ENCODE measurements at regions not wholly inside any gene's neighbourhood (a gene's known extent, or its start where the extent isn't known, plus 50 kb on each side); places are given as distances from the start of the nearest gene placed in this dataset.
A peak's percentile ranks its signal among the peaks of the same experiment; 100 is the strongest.

DNA sequence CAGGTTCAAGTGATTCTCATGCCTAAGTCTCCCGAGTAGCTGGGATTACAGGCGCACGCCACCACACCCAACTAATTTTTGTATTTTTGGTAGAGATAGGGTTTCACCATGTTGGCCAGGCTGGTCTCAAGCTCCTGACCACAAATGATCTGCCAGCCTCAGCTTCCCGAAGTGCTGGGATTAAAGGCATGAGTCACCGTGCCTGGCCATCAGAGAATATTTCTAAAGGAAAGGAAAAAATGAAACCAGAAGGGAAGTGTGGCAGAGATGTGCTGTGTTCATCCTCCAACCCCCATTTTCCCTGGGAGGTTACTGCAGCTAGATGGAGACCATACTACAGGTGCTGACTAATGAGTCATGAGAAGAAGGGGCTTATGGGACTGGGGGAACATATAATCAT, 964.1 kb downstream of the TTLL7 start:
- DNase-seq (ENCODE audit: low read depth in 2 of 2), result peak in 1 of 2 donors; percentile 2

DNA sequence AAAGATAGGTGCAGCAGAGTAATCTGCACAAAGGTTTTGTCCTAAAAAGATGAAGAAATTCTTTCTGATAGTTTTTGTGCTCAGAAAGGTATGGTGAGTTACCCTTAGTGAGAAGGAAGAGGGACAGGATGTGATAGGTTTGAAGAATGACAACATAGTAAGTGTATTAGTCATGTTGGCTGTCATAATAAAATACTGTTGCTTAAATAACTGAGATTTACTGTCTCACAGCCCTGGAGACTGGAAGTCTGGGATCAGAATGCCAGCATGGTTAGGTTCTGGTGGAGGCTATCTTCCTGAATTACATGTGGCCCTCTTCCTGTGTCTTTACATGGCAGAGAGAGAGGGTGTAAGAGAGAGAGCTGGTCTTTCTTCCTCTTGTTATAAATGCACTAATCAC, 965.2 kb downstream of the TTLL7 start:
- peak in 1 of 2 donors; percentile 38 for DNase-seq (ENCODE audit: low read depth in 2 of 2)

DNA sequence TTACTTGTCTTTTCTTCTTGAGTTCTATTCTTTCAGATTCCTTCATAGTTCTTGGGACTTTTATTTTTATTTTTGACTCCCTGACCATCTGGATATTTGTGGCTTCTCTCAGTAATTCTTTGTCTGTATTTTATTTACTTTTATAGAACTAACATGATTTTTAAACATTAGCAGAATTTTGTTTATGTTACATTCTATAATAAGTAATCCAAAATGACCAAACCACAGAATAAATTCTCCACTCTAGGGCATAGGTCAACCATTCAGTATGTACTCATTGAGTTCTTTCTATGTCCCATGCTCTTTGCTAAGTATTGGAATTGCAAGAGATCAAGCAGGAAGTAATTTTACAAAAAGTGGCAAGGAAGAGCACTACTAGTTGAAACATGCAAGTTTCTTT, 969.0 kb downstream of the TTLL7 start:
- no peak for DNase-seq (ENCODE audit: low read depth in 2 of 2)

DNA sequence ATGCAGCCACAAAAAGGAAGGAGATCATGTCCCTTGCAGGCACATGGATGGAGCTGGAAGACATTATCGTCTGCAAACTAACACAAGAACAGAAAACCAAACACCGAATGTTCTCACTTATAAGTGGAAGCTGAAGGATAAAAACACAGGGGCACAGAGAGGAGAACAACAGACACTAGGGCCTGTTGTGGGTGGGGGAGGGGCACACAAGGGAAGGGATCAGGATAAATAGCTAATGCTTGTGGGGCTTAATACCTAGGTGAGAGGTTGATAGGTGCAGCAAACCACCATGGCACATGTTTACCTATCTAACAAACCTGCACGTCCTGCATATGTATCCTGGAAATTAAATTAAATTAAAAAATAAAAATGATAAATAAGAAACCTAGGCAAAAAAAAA, 969.9 kb downstream of the TTLL7 start:
- no peak for DNase-seq (ENCODE audit: low read depth in 2 of 2)

DNA sequence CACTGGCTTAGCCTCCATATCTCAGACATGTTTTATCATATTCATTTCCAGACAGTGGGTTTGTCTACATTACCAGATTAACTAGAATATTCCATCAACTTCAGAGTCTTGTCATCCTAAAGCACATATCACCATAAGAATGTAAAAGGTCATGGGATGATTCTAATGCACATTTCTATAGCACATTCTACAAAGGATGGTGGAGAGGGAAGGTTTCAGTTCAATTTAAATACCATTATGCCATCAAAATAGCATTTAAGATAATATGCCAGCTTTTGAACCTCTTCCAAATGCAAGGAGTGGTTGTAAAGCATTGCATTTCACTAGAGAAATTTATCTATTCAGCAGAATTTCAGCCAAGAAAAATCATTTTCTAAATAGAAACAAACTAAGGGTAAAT, 970.5 kb downstream of the TTLL7 start:
- DNase-seq (ENCODE audit: low read depth in 2 of 2), result no peak

DNA sequence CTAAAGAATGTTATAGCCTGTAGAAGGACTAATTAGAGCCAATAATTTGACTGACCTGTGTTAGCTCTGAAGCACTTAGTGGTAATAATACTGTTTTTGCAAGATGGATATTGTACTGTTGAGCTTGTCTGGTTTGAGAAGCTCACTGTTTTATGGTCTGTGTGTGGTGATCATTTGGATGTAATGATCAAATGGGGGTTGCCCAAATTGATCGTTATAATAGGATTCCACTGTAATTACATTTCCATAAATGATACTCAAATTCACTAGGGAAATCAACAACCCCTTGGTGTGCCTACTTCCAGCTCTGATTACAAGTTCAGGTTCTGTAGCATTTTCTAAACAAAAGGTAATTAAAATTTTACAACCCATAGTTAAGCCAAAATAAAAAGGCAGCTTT, 971.4 kb downstream of the TTLL7 start:
- no peak for DNase-seq (ENCODE audit: low read depth in 2 of 2)

DNA sequence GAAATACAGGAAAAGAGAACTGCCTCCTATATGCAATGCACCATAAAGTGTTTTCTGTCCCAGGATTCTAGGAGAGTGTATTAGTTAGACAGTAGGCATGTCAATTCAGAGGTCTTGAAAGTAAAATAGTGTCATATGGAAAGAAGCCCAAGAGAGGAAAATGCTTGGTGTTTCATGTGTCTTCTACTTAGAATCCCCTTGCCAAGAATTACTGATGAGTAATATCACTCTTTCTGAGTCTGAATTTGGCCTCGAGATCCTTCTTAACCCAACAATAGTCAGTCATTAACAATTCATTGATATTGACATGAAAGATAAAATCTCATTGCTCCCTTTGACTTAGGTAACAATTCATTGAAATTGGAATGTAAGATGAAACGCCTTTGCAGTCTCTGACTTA, 972.2 kb downstream of the TTLL7 start:
- DNase-seq (ENCODE audit: low read depth in 2 of 2), result no peak

DNA sequence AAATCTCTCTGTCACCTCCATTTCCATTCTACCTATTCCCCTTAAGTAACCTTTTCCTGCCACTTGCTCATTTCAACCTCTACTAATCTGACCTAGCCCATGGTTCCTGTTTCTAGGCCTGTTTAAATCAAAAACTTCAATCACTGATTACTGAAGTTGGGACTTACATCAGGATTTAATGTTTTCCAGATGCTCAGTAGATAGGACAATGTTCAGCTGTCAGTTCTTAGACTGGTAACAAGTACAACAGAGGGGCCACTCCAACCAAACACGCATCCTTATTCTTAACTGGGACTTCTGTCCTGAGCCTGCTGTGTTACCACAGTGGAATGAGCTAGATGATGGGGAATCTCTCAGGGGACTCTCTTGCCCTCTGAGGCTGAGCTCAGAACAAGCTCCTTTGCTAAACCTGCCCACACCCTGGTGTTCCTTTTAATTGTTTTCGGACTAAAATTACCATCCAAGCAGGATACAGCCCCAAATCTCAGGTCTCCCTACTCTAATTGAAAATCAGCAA, 974.6 kb downstream of the TTLL7 start:
- DNase-seq (ENCODE audit: low read depth in 2 of 2), result no peak

DNA sequence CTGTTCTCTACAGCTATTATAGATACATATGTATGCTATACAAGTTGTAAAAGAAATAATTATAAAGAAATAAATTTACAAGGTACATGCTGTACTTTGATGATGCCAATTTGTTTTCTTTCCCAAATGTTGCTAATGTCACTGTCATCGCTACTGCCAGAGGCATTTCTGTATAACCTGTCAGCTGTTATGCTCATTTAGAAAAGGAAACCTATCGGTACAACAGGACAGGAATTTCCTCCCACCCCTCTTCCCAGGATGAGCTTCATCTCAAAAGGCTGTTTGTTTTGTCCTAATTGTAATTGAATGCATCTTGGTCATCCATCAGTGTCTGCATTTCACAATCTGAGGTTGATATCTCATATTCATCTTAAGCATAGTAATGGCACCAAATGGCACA, 975.7 kb downstream of the TTLL7 start:
- no peak for DNase-seq (ENCODE audit: low read depth in 2 of 2)

DNA sequence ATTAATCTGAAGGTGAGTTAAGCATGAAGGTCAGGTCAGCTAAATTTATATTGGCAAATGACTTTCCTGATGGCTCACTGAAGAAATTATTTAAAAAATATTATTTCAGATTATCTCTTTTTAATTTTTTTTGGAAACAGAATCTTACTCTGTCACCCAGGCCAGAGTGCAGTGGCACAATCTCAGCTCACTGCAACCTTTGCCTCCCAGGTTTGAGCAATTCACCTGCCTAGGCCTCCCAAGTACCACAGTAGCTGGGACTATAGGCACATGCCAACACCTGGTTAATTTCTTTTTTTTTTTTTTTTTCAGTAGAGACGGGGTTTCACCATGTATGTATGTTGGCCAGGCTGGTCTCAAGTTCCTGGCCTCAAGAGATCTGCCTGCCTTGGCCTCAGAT, 976.7 kb downstream of the TTLL7 start:
- DNase-seq (ENCODE audit: low read depth in 2 of 2), result no peak

DNA sequence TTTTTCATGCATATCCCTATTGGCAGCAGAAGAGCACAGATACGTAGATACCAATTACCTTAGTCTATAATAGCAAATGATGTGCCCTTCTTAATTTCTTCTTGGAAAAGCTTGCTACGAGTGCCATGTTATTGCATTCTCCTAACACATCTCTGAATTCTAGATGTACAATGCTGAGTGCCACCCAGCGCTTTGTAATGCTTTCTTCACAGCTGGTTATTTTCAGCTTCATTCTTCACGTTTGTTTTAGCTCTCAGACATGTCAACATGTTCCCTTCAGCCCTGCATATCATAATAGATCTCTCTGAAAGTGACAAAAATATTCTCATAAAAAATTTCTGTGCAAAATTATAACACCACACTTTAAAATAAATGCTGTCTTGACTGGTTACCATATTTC, 981.2 kb downstream of the TTLL7 start:
- no peak for DNase-seq (ENCODE audit: low read depth in 2 of 2)

DNA sequence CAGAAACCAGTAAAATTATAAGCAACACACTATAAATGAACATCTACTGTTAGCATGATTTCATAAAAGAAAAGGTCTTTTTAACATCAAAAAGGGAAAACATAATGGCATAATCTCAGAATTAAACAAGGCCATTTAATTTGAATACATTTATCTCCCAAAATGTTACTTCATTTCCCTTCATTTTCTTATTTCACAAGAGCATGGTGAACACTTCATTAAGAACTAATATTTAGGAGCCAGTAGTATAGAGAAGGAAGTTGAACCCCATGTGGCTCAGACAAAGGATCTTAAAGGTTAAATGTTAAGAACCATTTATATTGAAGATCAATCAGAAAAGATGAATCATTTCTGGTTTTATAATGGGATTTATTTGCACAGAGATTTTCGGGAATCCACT, 981.7 kb downstream of the TTLL7 start:
- DNase-seq (ENCODE audit: low read depth in 2 of 2), result no peak

DNA sequence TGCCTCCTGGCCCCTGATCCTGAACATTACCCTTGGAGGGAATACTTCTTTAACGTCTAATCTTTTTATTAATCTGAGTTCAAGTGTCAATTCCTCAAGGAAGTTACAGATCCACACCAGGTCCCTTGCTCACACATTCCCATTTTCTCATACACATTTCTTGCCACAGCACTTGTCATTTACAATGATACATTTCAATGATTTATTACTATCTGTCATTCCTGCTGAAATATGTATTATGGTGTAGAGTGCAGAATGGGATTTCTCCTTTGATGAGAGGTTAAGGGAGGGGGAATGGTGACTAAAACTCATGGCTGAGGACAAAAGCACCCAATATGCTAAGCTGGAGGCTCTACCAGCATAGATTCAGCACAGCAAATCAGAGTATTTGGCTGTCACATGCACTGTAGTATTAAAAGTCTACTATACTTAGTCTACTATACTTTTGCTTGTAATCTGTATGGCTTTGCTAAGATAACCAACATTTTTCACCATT, 982.5 kb downstream of the TTLL7 start:
- no peak for DNase-seq (ENCODE audit: low read depth in 2 of 2)

DNA sequence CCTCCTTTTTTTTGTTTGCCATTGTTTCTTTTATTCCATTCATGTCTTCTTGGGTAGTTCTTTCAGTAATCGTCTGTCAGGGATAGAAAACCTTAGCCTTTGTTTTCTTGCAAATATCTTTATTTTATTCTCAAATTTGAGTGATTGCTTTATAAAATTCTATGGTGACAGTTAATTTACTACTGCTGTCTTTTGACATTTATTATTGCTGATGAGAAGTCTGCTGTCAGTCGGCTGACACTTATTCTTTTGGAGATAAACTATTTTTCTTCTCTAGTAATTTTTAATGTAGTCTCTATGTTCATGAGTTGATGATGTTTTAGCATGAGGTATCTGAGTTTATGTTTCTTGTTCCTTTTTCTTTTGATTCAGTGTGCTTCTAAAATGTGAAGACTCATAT, 983.8 kb downstream of the TTLL7 start:
- no peak for DNase-seq (ENCODE audit: low read depth in 2 of 2)

DNA sequence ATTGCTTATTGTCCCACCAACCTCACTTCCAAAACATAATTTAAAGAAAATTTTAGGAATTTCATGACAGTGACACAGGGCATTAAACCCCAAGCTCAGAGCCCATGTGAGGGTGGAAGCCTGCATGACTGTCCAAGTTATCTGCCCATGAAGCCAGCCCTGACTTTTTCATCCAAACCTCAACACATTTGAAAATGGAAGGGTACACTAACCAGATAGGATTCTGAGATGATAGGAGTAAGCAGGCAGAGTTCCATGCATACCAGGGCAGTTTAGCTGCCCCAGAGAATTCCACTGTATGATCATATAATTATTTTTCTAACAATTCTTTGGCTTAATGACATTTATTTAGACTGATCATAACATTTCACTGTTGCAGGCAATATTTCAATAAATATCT, 986.0 kb downstream of the TTLL7 start:
- DNase-seq (ENCODE audit: low read depth in 2 of 2), result no peak

DNA sequence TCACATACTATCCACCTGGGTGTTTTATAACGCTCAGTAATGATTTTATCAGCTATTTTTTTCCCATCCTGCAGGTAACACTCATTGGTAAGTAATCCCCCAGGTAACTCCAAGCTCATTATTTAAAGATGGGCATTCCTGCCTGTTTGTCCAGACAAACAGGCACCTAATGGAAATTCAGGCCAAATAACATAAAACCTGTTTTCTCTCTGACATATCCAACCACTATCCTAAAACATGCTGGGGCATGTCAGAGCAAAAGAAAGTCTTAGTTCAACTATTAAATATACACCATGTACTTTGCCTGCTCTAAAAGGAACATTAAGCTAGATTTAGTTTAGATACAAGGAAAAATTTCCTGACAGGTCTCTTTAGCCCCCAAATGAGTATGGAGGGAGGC, 987.7 kb downstream of the TTLL7 start:
- no peak for DNase-seq (ENCODE audit: low read depth in 2 of 2)

DNA sequence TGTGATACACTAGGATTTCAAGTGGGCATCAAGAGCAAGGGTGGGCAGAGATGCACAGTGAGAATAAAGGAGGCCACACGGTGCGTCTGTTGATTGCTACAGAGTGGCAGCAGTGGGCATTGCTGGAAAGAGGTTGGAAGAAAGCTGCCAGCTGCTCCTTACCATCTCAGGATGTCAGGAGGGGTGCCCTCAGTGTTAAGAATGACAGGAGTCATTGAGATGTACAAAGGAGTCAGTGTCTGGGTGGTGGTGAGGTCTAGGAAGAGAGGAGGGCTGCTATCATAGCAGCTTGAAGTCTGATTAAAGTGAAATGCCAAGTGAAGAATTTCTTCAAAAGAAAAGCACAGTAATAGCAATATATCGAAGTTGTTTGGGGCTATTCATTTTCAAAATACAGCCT, 992.7 kb downstream of the TTLL7 start:
- no peak for DNase-seq (ENCODE audit: low read depth in 2 of 2)

DNA sequence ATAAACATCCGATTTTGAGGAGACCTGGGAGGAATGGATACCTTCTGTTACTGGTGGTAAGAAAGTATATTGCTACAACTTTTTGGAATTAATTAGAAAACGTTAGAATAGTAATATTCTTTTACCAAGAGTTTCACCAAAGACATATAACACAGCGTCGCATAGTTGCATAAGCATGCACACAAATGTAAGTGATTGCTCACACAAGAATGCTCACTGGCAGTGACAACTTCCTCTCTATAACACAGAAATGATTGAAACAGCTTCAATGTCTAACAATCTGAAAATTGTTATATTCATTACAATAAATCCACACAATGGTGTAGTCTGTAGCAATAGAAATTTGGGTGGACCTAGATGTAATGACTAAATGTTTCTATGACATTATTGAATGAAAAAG, 998.6 kb downstream of the TTLL7 start:
- DNase-seq (ENCODE audit: low read depth in 2 of 2), result no peak

DNA sequence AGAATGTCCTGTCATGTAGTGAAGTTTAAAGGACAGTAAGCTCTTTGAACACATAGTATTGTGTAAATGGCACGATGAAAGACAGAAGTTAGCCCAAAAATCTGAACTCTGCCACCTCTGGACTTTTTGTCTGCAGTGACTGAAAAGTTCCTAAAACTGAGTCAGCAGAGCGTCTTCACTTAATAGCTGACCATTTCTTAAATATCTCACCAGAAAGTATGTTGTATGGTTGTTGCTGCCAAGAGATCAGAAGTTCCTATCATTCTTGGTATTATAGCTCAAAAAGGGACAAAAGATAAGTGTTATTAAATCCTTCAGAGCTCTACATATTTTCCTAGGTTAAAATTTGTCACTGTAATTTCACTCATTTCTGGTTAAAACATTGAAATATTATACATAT, 1003.0 kb downstream of the TTLL7 start:
- no peak for DNase-seq (ENCODE audit: low read depth in 2 of 2)

DNA sequence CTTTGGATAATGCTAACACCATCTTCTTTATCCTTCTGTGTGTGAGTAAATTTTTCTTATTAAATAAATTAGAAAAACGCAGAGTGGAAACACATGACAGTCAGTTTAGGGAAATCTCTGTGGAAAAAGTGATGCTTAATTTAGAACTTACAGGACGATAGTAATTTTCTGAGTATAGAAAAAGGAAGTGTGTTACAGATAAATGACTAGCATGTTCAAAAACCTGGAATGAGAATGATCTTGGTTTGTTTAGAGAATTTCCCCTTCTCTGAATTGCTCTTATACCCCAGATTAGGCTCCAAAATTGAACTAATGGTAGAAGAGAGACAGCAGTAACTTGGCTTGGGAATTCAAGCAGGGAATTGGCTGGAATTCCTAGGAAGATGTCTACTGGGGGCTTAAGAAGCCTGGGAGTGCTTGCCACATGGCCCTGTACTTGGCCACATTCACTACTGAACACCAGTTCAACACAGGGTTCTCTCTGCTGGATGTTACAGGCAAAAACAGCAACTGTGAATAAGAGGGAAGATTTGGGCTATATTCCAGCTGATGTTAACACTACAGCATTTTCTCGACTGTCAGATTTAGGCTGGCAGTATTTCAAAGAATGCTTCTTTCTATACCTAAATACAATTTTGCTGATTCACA, 1004.2 kb downstream of the TTLL7 start:
- no peak for DNase-seq (ENCODE audit: low read depth in 2 of 2)

DNA sequence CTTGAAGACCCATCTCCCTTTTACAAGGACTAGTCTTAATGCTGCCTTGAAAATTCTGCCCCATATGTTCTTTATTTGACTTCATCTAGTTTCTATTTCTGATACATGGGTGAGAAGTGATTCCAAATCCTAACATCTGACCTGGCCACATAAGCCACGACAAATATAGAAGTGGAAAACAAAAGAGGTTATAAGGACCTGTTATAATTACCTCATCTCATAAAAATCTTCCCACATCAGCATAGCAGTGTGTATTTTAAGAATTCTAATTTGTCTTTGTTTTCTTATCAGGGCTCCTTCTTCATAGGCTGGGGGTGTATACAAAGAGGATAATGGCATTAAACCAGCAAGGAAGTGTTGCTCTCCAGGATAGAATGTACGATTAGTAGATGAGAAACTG, 1007.4 kb downstream of the TTLL7 start:
- DNase-seq (ENCODE audit: low read depth in 2 of 2), result no peak

DNA sequence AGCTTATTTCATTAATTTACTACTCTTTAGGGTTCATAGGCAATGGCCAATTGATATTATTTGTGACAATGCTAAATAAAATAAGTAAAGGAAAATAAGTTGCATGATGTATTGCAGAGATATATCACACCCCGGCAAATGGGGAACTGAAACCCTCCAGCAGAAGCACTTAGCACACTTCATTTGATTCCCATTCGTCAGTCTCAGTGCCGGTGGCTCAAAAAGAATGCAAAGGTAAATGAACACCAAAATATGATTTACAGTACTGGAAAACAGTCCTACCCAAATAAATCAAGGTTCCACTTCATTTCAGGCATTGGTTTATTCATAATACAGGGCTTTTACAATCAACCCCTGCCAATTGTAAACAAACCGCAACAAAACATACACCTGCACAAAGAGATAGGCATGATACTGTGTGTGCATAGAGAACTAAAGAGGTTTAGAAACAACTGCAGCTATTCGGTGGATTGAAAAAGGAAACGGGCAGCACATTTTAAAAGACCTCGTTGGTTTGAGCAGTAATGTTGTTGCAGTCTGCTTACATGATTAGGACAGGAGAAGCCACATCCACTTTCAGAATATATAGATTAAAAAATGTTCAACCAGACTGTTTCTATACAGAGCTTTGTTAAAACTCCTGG, 1019.2 kb downstream of the TTLL7 start:
- no peak for DNase-seq (ENCODE audit: low read depth in 2 of 2)
